ENCODE measurements at regions not wholly inside any gene's neighbourhood (a gene's known extent, or its start where the extent isn't known, plus 50 kb on each side); places are given as distances from the start of the nearest gene placed in this dataset.

DNA sequence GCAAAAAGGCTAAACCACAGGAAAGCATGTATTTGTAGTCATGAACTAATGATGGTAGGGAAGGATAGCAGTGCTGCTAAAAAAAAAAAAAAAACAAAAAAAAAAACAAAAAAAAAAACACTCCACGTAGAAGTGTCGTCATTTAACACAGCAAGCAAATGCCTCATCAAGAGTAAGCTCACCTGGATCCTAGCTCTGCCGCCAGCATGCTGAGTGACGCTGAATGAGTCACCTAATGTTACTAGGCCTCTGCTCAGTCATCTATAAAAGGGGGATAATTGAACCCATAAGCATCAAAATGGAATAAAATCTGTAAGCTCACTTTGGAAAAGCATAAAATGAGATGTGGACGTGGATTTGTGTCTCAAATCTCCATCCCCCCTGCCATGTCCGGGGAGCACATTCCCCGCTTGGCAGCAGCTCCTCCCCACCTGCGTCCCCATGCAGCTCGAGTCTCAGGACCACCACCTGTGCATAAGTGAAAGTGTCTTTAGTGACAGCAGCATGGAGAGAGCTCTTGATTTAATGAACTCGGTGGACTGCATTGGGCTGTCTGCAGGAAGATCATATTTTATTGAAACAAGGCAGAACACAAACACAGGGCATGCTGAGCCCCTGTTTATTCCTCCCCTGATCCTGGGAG is 427.5 kb downstream of the LRATD1 start:
- Mint-ChIP-seq H3K9me3 (ENCODE audit: low read depth) (peaks cover under 1% of the 10 kb centered on the region), H3K4me3 (ENCODE audit: unreplicated experiment) (no peak overlapping the region), H3K36me3 (ENCODE audit: low read depth) (no peaks in the 10 kb centered on the region), H3K27me3 (ENCODE audit: low read depth) (peaks cover 5% of the 10 kb centered on the region), H3K4me1 (ENCODE audit: low read depth) (no peaks in the 10 kb centered on the region), H3K27ac (ENCODE audit: unreplicated experiment) (no peak overlapping the region)
- TF ChIP-seq, protein P1, sequence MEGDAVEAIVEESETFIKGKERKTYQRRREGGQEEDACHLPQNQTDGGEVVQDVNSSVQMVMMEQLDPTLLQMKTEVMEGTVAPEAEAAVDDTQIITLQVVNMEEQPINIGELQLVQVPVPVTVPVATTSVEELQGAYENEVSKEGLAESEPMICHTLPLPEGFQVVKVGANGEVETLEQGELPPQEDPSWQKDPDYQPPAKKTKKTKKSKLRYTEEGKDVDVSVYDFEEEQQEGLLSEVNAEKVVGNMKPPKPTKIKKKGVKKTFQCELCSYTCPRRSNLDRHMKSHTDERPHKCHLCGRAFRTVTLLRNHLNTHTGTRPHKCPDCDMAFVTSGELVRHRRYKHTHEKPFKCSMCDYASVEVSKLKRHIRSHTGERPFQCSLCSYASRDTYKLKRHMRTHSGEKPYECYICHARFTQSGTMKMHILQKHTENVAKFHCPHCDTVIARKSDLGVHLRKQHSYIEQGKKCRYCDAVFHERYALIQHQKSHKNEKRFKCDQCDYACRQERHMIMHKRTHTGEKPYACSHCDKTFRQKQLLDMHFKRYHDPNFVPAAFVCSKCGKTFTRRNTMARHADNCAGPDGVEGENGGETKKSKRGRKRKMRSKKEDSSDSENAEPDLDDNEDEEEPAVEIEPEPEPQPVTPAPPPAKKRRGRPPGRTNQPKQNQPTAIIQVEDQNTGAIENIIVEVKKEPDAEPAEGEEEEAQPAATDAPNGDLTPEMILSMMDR (IDR thresholded peaks at IDR 0.05) = no peak
- DNase-seq (ENCODE audit: low spot score) = no peak

DNA sequence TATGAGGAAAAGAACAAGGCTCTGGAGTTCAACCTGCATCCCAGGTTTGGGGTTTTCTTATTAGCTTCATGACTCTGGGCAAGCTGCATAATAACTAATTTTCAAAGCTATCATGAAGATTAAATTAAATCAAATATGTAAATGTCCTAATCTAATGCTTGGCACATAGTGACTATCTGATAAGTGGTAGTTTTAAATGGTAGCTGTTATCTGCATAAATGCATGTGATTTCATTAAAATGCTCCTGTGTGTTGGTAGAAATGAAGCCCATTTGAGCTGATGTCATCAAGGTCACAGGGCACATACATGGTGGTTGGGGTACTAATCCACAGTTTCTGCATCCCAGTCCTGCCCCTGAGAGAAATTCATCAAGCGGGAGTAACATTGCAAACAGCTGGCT is 428.8 kb downstream of the LRATD1 start:
- H3K36me3 Mint-ChIP-seq (ENCODE audit: low read depth) = no peaks in the 10 kb centered on the region
- no peak overlapping the region for H3K4me3 Mint-ChIP-seq (ENCODE audit: unreplicated experiment)
- TF ChIP-seq, protein P1 (IDR thresholded peaks at IDR 0.05) = no peak

DNA sequence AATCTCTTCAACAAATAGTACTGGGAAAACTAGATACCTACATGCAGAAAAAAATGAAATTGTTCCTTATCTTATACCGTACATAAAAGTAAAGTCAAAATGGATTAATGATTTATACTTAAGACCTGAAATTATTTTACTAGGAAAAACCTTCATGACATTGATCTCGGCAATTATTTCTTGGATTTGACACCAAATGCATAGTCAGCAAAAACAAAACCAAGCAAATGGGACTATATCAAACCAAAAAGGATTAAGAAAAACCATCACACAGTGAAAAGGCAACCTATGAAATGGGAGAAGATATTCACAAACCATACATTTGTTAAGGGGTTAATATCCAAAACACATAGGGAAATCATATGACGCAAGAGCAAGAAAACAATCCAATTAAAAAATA is 433.6 kb downstream of the LRATD1 start:
- TF ChIP-seq, protein P1 (IDR thresholded peaks at IDR 0.05) = no peak
- no peaks in the 10 kb centered on the region for H3K4me1 Mint-ChIP-seq (ENCODE audit: low read depth)
- H3K36me3 Mint-ChIP-seq (ENCODE audit: low read depth) = no peaks in the 10 kb centered on the region
- no peak overlapping the region for H3K4me3 Mint-ChIP-seq (ENCODE audit: unreplicated experiment)
- H3K27ac Mint-ChIP-seq (ENCODE audit: unreplicated experiment) = no peak overlapping the region
- no peaks in the 10 kb centered on the region for H3K27me3 Mint-ChIP-seq (ENCODE audit: low read depth)
- no peak for DNase-seq (ENCODE audit: low spot score)
- peaks cover 17% of the 10 kb centered on the region for H3K9me3 Mint-ChIP-seq (ENCODE audit: low read depth)

More for the DNA sequence above, 428.8 kb downstream of the LRATD1 start:
- H3K4me1 Mint-ChIP-seq (ENCODE audit: low read depth) = no peaks in the 10 kb centered on the region
- H3K27ac Mint-ChIP-seq (ENCODE audit: unreplicated experiment) = no peak overlapping the region
- no peak for DNase-seq (ENCODE audit: low spot score)
- peaks cover 12% of the 10 kb centered on the region for H3K9me3 Mint-ChIP-seq (ENCODE audit: low read depth)
- H3K27me3 Mint-ChIP-seq (ENCODE audit: low read depth) = no peaks in the 10 kb centered on the region

DNA sequence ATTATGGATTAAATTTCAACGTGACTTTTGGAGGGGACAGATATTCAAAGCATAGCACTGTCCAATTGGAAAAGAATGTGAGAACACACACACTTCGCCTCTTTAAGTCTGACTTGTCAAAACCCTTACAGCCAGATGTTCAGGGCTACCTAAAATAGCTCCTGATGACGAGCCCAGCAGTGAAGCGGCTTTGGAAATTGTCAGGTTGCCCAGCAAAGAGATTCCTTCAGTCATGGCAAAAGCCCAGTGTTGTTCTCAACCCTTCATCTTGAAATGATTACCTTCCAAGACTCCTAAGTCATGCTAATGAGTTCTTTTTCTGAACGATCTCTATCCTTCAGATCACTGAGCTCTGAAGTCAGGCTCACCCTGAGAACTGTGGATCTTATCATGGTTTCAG is 436.6 kb downstream of the LRATD1 start:
- DNase-seq (ENCODE audit: low spot score) = no peak
- Mint-ChIP-seq H3K36me3 (ENCODE audit: low read depth) (no peaks in the 10 kb centered on the region), H3K27me3 (ENCODE audit: low read depth) (no peaks in the 10 kb centered on the region), H3K27ac (ENCODE audit: unreplicated experiment) (no peak overlapping the region), H3K4me3 (ENCODE audit: unreplicated experiment) (no peak overlapping the region), H3K4me1 (ENCODE audit: low read depth) (peaks cover 3% of the 10 kb centered on the region), H3K9me3 (ENCODE audit: low read depth) (peaks cover 17% of the 10 kb centered on the region)
- TF ChIP-seq, protein P1 (IDR thresholded peaks at IDR 0.05) = no peak

DNA sequence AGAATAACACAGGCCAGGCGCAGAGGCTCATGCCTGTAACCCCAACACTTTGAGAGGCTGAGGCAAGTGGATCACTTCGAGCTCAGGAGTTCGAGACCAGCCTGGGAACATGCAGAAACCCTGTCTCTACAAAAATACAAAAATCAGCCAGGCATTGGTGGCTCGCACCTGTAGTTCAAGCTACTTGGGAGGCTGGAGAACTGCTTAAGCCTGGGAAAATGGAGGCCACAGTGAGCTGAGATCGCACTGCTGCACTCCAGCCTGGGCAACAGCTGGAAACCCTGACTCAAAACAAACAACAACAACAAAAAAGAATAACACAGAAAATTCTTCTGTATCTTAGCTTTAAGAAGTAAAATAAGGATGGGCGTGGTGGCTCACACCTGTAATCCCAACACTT is 440.3 kb downstream of the LRATD1 start:
- TF ChIP-seq, protein P1 (IDR thresholded peaks at IDR 0.05) = no peak
- Mint-ChIP-seq H3K27me3 (ENCODE audit: low read depth) (peaks cover 4% of the 10 kb centered on the region), H3K27ac (ENCODE audit: unreplicated experiment) (no peak overlapping the region), H3K9me3 (ENCODE audit: low read depth) (no peaks in the 10 kb centered on the region), H3K36me3 (ENCODE audit: low read depth) (no peaks in the 10 kb centered on the region), H3K4me3 (ENCODE audit: unreplicated experiment) (no peak overlapping the region), H3K4me1 (ENCODE audit: low read depth) (peaks cover 3% of the 10 kb centered on the region)
- DNase-seq (ENCODE audit: low spot score) = no peak

Measured in chondrocyte (in vitro differentiated cells).